ENCODE measurements at regions not wholly inside any gene's neighbourhood (a gene's known extent, or its start where the extent isn't known, plus 50 kb on each side); places are given as distances from the start of the nearest gene placed in this dataset.

DNA sequence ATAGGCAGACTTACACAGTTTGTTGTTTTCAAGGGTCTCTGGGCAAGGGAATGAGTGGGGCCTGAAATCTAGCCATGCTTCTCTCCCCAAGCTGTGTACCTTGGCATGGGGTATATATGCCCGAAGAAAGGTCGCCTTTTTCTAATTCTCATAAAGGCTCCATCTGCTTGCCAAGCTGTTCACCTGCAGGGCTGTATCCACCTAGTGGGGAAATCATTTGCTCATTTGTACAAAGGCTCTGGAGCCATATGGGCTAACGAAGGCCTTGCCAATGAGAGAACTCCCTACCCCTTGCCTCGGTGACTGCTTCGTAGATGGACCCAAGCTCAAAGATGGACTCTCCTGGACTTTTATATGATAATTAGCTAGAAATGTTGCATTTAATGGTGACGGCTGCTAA is 1097.0 kb downstream of the PDHA2 start:
- no peak overlapping the region for H3K27ac ChIP-seq (ENCODE audit: insufficient read depth, low read length)

More for the DNA sequence above, 1097.0 kb downstream of the PDHA2 start:
- dilution Hi-C loops (cut with HindIII; ENCODE audit: low sequenced_read_pairs, unreplicated experiment) = no loop called here
- Histone ChIP-seq H2BK5ac (ENCODE audit: low read depth, low read length, poor library complexity, severe bottlenecking) (no peak overlapping the region), H3K9me3 (ENCODE audit: control insufficient read depth, insufficient read depth, low read length) (peaks cover 10% of the 10 kb centered on the region), H3K56ac (ENCODE audit: extremely low read depth, insufficient read depth, low read length) (no peak overlapping the region), H3K18ac (ENCODE audit: low read depth, low read length) (no peak overlapping the region), H4K91ac (ENCODE audit: insufficient read depth, low read depth, low read length) (no peak overlapping the region), H3K9me1 (ENCODE audit: insufficient read depth, low read length) (no peaks in the 10 kb centered on the region), H3K4me1 (ENCODE audit: control insufficient read depth, insufficient read depth, low read length) (no peaks in the 10 kb centered on the region), H3K27me3 (ENCODE audit: control insufficient read depth, insufficient read depth, low read length) (no peaks in the 10 kb centered on the region), H3K36me3 (ENCODE audit: control insufficient read depth, insufficient read depth, low read length) (no peaks in the 10 kb centered on the region), H2BK15ac (ENCODE audit: low read depth, low read length) (no peak overlapping the region), H3K14ac (replicated peaks; ENCODE audit: low read depth, low read length) (no peak overlapping the region), H4K8ac (ENCODE audit: low read depth in 2 of 2, low read length in 2 of 2) (no peak overlapping the region), H3K4ac (ENCODE audit: low read depth, low read length) (no peak overlapping the region), H2BK120ac (ENCODE audit: low read depth, low read length) (no peak overlapping the region), H3K4me2 (ENCODE audit: low read depth, low read length) (no peak overlapping the region), H3K23ac (ENCODE audit: low read depth, low read length) (no peak overlapping the region), H2BK20ac (ENCODE audit: low read depth, low read length) (no peak overlapping the region), H3K4me3 (ENCODE audit: insufficient read depth, low read depth, low read length) (no peak overlapping the region), H3K79me1 (ENCODE audit: low read depth in 1 of 2, low read length in 2 of 2) (no peaks in the 10 kb centered on the region), H2AK5ac (ENCODE audit: low read depth, low read length) (no peak overlapping the region), H3K9ac (ENCODE audit: low read depth, low read length) (no peak overlapping the region), H4K5ac (ENCODE audit: low read depth, low read length) (no peak overlapping the region), H2AK9ac (replicated peaks; ENCODE audit: low read depth, low read length, poor library complexity) (no peak overlapping the region), H2AFZ (replicated peaks; ENCODE audit: low read length, poor library complexity) (no peak overlapping the region), H4K20me1 (ENCODE audit: insufficient read depth, low read length) (no peaks in the 10 kb centered on the region)
- no peak for DNase-seq
- ChIA-PET POLR2A (ENCODE audit: unreplicated experiment) (no interaction called here), CTCF (no interaction called here)
- no peak for ATAC-seq (ENCODE audit: low read depth)
- TF ChIP-seq RFX5 (IDR thresholded peaks at IDR 0.05; ENCODE audit: low read depth, low read length) = no peak
- TF ChIP-seq BHLHE40 (IDR thresholded peaks at IDR 0.05; ENCODE audit: low read depth, low read length) = no peak
- TF ChIP-seq MAZ (IDR thresholded peaks at IDR 0.05; ENCODE audit: borderline replicate concordance, low read depth, low read length) = no peak
- TF ChIP-seq, protein P1, sequence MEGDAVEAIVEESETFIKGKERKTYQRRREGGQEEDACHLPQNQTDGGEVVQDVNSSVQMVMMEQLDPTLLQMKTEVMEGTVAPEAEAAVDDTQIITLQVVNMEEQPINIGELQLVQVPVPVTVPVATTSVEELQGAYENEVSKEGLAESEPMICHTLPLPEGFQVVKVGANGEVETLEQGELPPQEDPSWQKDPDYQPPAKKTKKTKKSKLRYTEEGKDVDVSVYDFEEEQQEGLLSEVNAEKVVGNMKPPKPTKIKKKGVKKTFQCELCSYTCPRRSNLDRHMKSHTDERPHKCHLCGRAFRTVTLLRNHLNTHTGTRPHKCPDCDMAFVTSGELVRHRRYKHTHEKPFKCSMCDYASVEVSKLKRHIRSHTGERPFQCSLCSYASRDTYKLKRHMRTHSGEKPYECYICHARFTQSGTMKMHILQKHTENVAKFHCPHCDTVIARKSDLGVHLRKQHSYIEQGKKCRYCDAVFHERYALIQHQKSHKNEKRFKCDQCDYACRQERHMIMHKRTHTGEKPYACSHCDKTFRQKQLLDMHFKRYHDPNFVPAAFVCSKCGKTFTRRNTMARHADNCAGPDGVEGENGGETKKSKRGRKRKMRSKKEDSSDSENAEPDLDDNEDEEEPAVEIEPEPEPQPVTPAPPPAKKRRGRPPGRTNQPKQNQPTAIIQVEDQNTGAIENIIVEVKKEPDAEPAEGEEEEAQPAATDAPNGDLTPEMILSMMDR (conservative IDR thresholded peaks at IDR 0.05; ENCODE audit: low read depth, low read length) = no peak
- TF ChIP-seq FOS (IDR thresholded peaks at IDR 0.05; ENCODE audit: low read depth, low read length) = no peak
- TF ChIP-seq MAFK (IDR thresholded peaks at IDR 0.05; ENCODE audit: low read depth, low read length) = no peak
- TF ChIP-seq, protein P2, sequence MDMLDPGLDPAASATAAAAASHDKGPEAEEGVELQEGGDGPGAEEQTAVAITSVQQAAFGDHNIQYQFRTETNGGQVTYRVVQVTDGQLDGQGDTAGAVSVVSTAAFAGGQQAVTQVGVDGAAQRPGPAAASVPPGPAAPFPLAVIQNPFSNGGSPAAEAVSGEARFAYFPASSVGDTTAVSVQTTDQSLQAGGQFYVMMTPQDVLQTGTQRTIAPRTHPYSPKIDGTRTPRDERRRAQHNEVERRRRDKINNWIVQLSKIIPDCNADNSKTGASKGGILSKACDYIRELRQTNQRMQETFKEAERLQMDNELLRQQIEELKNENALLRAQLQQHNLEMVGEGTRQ (IDR thresholded peaks at IDR 0.05; ENCODE audit: low read depth, low read length) = no peak
- no peak for TF ChIP-seq MXI1 (IDR thresholded peaks at IDR 0.05; ENCODE audit: borderline replicate concordance, low read depth, low read length)
- no peak for TF ChIP-seq NFE2L2 (IDR thresholded peaks at IDR 0.05; ENCODE audit: low read depth, low read length)
- TF ChIP-seq SMC3 (IDR thresholded peaks at IDR 0.05; ENCODE audit: low read depth, low read length) = no peak
- TF ChIP-seq RCOR1 (IDR thresholded peaks at IDR 0.05; ENCODE audit: insufficient replicate concordance, low read length) = no peak
- TF ChIP-seq, protein P3, sequence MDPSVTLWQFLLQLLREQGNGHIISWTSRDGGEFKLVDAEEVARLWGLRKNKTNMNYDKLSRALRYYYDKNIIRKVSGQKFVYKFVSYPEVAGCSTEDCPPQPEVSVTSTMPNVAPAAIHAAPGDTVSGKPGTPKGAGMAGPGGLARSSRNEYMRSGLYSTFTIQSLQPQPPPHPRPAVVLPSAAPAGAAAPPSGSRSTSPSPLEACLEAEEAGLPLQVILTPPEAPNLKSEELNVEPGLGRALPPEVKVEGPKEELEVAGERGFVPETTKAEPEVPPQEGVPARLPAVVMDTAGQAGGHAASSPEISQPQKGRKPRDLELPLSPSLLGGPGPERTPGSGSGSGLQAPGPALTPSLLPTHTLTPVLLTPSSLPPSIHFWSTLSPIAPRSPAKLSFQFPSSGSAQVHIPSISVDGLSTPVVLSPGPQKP (IDR thresholded peaks at IDR 0.05; ENCODE audit: borderline replicate concordance, low read depth, low read length) = no peak
- no peak for TF ChIP-seq POLR2A (IDR thresholded peaks at IDR 0.05; ENCODE audit: low read depth, low read length)
- WGBS, 2 experiments (ENCODE audit: extremely low coverage in 2 of 2, insufficient read length in 1 of 2) = 40% methylated on average over 1 of the region's 6 CpGs; no CpG with 5 or more reads in 1 of the 2 experiments
- in situ Hi-C loops (cut with MboI; ENCODE audit: low sequenced_read_pairs) = no loop called here
- no TSS peak for BruUV-seq (replicated peaks)
- intact Hi-C loops (cut with micrococcal nuclease) = no loop called here
